IMR-90 (cell line): ENCODE measurements at regions not wholly inside any gene's neighbourhood (a gene's known extent, or its start where the extent isn't known, plus 50 kb on each side); places are given as distances from the start of the nearest gene placed in this dataset.

Source experiments
- ATAC-seq: fragments of 200-7000 bp; cut with Tn5 transposase; 2 replicates; pipeline ENCODE4 v1.9.1; 2020; ENCODE audit warnings: low read depth, mild to moderate bottlenecking, moderate library complexity
- BruUV-seq: library from RNA; stranded (reverse); fragments of 400-500 nt; replicated peaks from 2 replicates; lab custom pipeline; 2021; lab: Mats Ljungman, UMichigan
- CTCF ChIA-PET: fragments of 300-600 bp; formaldehyde crosslinking; extraction: SDS; loops from one replicate; lab custom pipeline; 2021; ENCODE audit warnings: antibody characterized with exemption; lab: Yijun Ruan, JAX
- POLR2A ChIA-PET: fragments of 300-600 bp; sonication (Branson Sonifier 250); formaldehyde crosslinking; loops from one replicate; lab custom pipeline; 2022; ENCODE audit warnings: antibody characterized with exemption; ENCODE audit not compliant: unreplicated experiment; lab: Charles Lee
- DNase-seq: peaks from one replicate; pipeline ENCODE4 v3.0.0; 2013
- H2AFZ ChIP-seq: replicated peaks from 2 replicates; pipeline ENCODE3; 2013; ENCODE audit warnings: low read length, mild to moderate bottlenecking; ENCODE audit not compliant: poor library complexity
- H2AK5ac ChIP-seq: 2 replicates; pipeline ENCODE4 v1.6.1; 2013; ENCODE audit warnings: low read depth, low read length, inconsistent platforms
- H2AK9ac ChIP-seq: replicated peaks from 2 replicates; pipeline ENCODE3; 2013; ENCODE audit warnings: mild to moderate bottlenecking, low read depth, low read length, moderate library complexity; ENCODE audit not compliant: poor library complexity
- H2BK120ac ChIP-seq: 2 replicates; pipeline ENCODE4 v1.6.1; 2013; ENCODE audit warnings: low read depth, low read length, inconsistent platforms
- H2BK15ac ChIP-seq: 3 replicates; pipeline ENCODE4 v1.6.1; 2013; ENCODE audit warnings: low read depth, low read length, inconsistent platforms
- H2BK20ac ChIP-seq: 2 replicates; pipeline ENCODE4 v1.6.1; 2013; ENCODE audit warnings: low read depth, mild to moderate bottlenecking, inconsistent platforms, low read length, moderate library complexity
- H2BK5ac ChIP-seq: 2 replicates; pipeline ENCODE4 v1.6.1; 2013; ENCODE audit warnings: mild to moderate bottlenecking, low read depth, low read length, inconsistent platforms; ENCODE audit not compliant: poor library complexity, severe bottlenecking
- H3K14ac ChIP-seq: replicated peaks from 2 replicates; pipeline ENCODE4 v1.6.1; 2013; ENCODE audit warnings: low read depth, low read length, inconsistent platforms
- H3K18ac ChIP-seq: 2 replicates; pipeline ENCODE4 v1.6.1; 2013; ENCODE audit warnings: low read depth, low read length, control low read depth
- H3K23ac ChIP-seq: 2 replicates; pipeline ENCODE4 v1.6.1; 2013; ENCODE audit warnings: low read depth, low read length, inconsistent platforms
- H3K27ac ChIP-seq: 2 replicates; pipeline ENCODE4 v1.5.1; 2013; ENCODE audit warnings: mild to moderate bottlenecking, control low read depth, low read length; ENCODE audit not compliant: insufficient read depth
- H3K27me3 ChIP-seq: 2 replicates; pipeline ENCODE4 v1.6.1; 2013; ENCODE audit warnings: low read length; ENCODE audit not compliant: control insufficient read depth, insufficient read depth
- H3K36me3 ChIP-seq: 2 replicates; pipeline ENCODE4 v1.6.1; 2013; ENCODE audit warnings: low read length, mixed read lengths; ENCODE audit not compliant: control insufficient read depth, insufficient read depth
- H3K4ac ChIP-seq: 2 replicates; pipeline ENCODE4 v1.6.1; 2013; ENCODE audit warnings: low read depth, low read length, inconsistent platforms
- H3K4me1 ChIP-seq: 2 replicates; pipeline ENCODE4 v1.6.1; 2013; ENCODE audit warnings: low read length, mixed read lengths; ENCODE audit not compliant: control insufficient read depth, insufficient read depth
- H3K4me2 ChIP-seq: 2 replicates; pipeline ENCODE4 v1.6.1; 2013; ENCODE audit warnings: low read depth, mild to moderate bottlenecking, control low read depth, low read length, moderate library complexity
- H3K4me3 ChIP-seq: 2 replicates; pipeline ENCODE4 v1.5.1; 2013; ENCODE audit warnings: low read depth, mild to moderate bottlenecking, control low read depth, low read length, moderate library complexity; ENCODE audit not compliant: insufficient read depth
- H3K56ac ChIP-seq: 2 replicates; pipeline ENCODE4 v1.6.1; 2013; ENCODE audit warnings: low read length, inconsistent platforms; ENCODE audit not compliant: insufficient read depth; ENCODE audit errors: extremely low read depth
- H3K79me1 ChIP-seq, 2 experiments: 2 replicates each; pipeline ENCODE4 v1.6.1; 2013; ENCODE audit warnings: low read length in 2 of 2, inconsistent platforms in 1 of 2, low read depth in 1 of 2
- H3K9ac ChIP-seq: 2 replicates; pipeline ENCODE4 v1.6.1; 2013; ENCODE audit warnings: low read depth, low read length, control low read depth
- H3K9me1 ChIP-seq: 2 replicates; pipeline ENCODE4 v1.6.1; 2013; ENCODE audit warnings: low read length, inconsistent platforms; ENCODE audit not compliant: insufficient read depth
- H3K9me3 ChIP-seq: 2 replicates; pipeline ENCODE4 v1.6.1; 2013; ENCODE audit warnings: low read length; ENCODE audit not compliant: control insufficient read depth, insufficient read depth
- H4K20me1 ChIP-seq: 2 replicates; pipeline ENCODE4 v1.6.1; 2013; ENCODE audit warnings: low read length, inconsistent platforms; ENCODE audit not compliant: insufficient read depth
- H4K5ac ChIP-seq: 2 replicates; pipeline ENCODE4 v1.6.1; 2013; ENCODE audit warnings: mild to moderate bottlenecking, low read depth, low read length, control low read depth
- H4K8ac ChIP-seq, 2 experiments: 2 replicates each; pipeline ENCODE4 v1.6.1; 2013; ENCODE audit warnings: low read depth in 2 of 2, low read length in 2 of 2, control low read depth in 1 of 2, inconsistent platforms in 1 of 2
- H4K91ac ChIP-seq: 2 replicates; pipeline ENCODE4 v1.6.1; 2013; ENCODE audit warnings: low read depth, low read length, inconsistent platforms; ENCODE audit not compliant: insufficient read depth
- MXI1 ChIP-seq: IDR thresholded peaks from 2 replicates; pipeline ENCODE4 v1.6.1; 2012; ENCODE audit warnings: low read depth, mild to moderate bottlenecking, low read length, moderate library complexity, borderline replicate concordance
- RAD21 ChIP-seq: IDR thresholded peaks from 2 replicates; pipeline ENCODE4 v1.6.1; 2012; ENCODE audit warnings: low read length, improper control_type of control experiment
- RCOR1 ChIP-seq: IDR thresholded peaks from 2 replicates; pipeline ENCODE4 v1.6.1; 2012; ENCODE audit warnings: mild to moderate bottlenecking, low read length, improper control_type of control experiment; ENCODE audit not compliant: insufficient replicate concordance
- RFX5 ChIP-seq: IDR thresholded peaks from 2 replicates; pipeline ENCODE4 v1.8.0; 2012; ENCODE audit warnings: low read depth, mild to moderate bottlenecking, low read length, moderate library complexity
- WGBS, 2 experiments: methylation state at CpG; one replicate each; pipeline versions ENCODE4 v1.1.5 to v1.1.7; 2013; ENCODE audit warnings: missing lambda C conversion rate in 2 of 2; ENCODE audit not compliant: insufficient read length in 1 of 2; ENCODE audit errors: extremely low coverage in 2 of 2; 5-methylcytosine and 5-hydroxymethylcytosine counted together
- dilution Hi-C: fragments of 300-500 bp; cut with HindIII; formaldehyde crosslinking; loops from one replicate; pipeline ENCODE4 v1.14.3; 2018; ENCODE audit warnings: low sequenced_read_pairs; ENCODE audit not compliant: unreplicated experiment
- in situ Hi-C: fragments of 300-500 bp; cut with MboI; formaldehyde crosslinking; loops from 3 replicates; pipeline ENCODE4 v1.14.3; 2019; ENCODE audit warnings: low sequenced_read_pairs, inconsistent platforms, mixed read lengths
- intact Hi-C: fragments of 100-400 bp; cut with micrococcal nuclease; formaldehyde crosslinking; loops from 2 replicates; pipeline ENCODE4 v1.10.0; 2022

DNA sequence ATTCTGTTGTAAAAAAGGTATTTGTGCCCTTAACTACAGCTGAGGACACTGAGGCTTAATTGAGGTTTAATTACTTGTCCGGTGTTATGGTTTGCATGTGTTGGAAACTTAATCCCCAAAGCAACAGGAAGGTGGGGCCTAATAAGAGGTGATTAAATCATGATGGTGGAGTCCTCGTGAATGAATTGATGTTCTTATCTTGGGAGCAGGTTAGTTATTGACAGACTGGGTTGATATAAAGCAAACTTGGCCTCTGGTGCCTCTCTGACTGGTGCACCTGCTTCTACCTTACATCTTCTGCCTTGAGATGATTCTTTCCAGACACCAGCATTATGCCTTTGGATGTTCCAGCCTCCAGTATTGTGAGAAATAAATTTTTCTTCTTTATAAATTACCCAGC, 306.5 kb upstream of the HS3ST5 start:
- Histone ChIP-seq H2AFZ (no peak overlapping the region), H3K23ac (no peak overlapping the region), H3K14ac (no peak overlapping the region), H4K91ac (no peak overlapping the region), H2BK15ac (no peak overlapping the region), H3K9ac (no peak overlapping the region), H4K8ac (no peak overlapping the region), H3K4me2 (no peak overlapping the region), H3K27me3 (no peaks in the 10 kb centered on the region), H3K4me3 (no peak overlapping the region), H3K9me3 (no peaks in the 10 kb centered on the region; the same call in 1 of the 2 replicates), H3K9me1 (no peaks in the 10 kb centered on the region), H3K4me1 (no peaks in the 10 kb centered on the region), H2BK5ac (no peak overlapping the region), H3K27ac (no peak overlapping the region), H3K18ac (no peak overlapping the region), H3K4ac (no peak overlapping the region), H3K36me3 (no peaks in the 10 kb centered on the region), H4K5ac (no peak overlapping the region), H4K20me1 (no peaks in the 10 kb centered on the region), H2AK5ac (no peak overlapping the region), H3K79me1 (no peaks in the 10 kb centered on the region), H2BK120ac (no peak overlapping the region), H3K56ac (no peak overlapping the region), H2AK9ac (no peak overlapping the region), H2BK20ac (no peak overlapping the region)
- no CpG with 5 or more reads among the region's 2 CpGs for WGBS, 2 experiments
- intact Hi-C loops: no loop called here
- ATAC-seq: no peak
- in situ Hi-C loops: no loop called here
- ChIA-PET POLR2A (no interaction called here), CTCF (no interaction called here)
- no TSS peak for BruUV-seq
- TF ChIP-seq RAD21 (no peak), RFX5 (no peak), RCOR1 (no peak), MXI1 (no peak)
- DNase-seq: no peak
- dilution Hi-C loops: no loop called here
